ENCODE measurements at regions not wholly inside any gene's neighbourhood (a gene's known extent, or its start where the extent isn't known, plus 50 kb on each side); places are given as distances from the start of the nearest gene placed in this dataset.

DNA sequence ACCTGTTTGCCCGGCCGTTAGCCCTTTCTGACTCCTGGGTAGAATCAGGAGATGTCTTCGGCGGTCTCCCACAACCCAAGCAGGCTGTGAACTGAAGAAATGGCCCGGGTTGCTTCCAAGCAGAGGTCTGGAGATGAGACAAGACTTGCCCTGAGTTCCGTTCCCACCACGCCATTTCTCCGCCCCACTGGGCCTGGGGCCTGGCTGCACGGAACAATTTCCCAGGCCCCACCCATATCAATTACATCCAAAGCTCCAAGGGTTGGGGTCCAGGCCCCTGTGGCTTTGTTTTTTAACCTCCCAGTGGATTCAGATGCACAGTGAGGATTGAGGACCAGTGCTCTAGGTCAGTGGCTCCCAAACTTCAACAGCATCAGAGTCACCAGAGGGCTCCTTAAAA is 214.5 kb upstream of the ARID1B start:
- TF ChIP-seq, protein P1, sequence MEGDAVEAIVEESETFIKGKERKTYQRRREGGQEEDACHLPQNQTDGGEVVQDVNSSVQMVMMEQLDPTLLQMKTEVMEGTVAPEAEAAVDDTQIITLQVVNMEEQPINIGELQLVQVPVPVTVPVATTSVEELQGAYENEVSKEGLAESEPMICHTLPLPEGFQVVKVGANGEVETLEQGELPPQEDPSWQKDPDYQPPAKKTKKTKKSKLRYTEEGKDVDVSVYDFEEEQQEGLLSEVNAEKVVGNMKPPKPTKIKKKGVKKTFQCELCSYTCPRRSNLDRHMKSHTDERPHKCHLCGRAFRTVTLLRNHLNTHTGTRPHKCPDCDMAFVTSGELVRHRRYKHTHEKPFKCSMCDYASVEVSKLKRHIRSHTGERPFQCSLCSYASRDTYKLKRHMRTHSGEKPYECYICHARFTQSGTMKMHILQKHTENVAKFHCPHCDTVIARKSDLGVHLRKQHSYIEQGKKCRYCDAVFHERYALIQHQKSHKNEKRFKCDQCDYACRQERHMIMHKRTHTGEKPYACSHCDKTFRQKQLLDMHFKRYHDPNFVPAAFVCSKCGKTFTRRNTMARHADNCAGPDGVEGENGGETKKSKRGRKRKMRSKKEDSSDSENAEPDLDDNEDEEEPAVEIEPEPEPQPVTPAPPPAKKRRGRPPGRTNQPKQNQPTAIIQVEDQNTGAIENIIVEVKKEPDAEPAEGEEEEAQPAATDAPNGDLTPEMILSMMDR (IDR thresholded peaks at IDR 0.05) = no peak
- TF ChIP-seq POLR2AphosphoS5 (IDR thresholded peaks at IDR 0.05) (no peak), POLR2A (IDR thresholded peaks at IDR 0.05) (no peak)

Measured in suprapubic skin (tissue), 4 donors.